Liver (tissue), 3 donors: ENCODE measurements at regions not wholly inside any gene's neighbourhood (a gene's known extent, or its start where the extent isn't known, plus 50 kb on each side); places are given as distances from the start of the nearest gene placed in this dataset.

Experiments used
- ATF3 ChIP-seq: IDR thresholded peaks from 2 replicates; pipeline ENCODE4 v1.6.1; 2016; ENCODE audit warnings: antibody characterized with exemption
- TF ChIP-seq, protein P1 (sequence below): fragments of 150-350 bp; IDR thresholded peaks from 2 replicates; pipeline ENCODE4 v1.5.1; 2017; ENCODE audit warnings: improper control_type of control experiment, low read depth, low read length; ENCODE audit not compliant: missing input control
- TF ChIP-seq, protein P2 (sequence below): IDR thresholded peaks from 2 replicates; pipeline ENCODE4 v1.6.1; 2016; ENCODE audit warnings: antibody characterized with exemption, mild to moderate bottlenecking
- donor health status: healthy.
- donor health status: healthy.

DNA sequence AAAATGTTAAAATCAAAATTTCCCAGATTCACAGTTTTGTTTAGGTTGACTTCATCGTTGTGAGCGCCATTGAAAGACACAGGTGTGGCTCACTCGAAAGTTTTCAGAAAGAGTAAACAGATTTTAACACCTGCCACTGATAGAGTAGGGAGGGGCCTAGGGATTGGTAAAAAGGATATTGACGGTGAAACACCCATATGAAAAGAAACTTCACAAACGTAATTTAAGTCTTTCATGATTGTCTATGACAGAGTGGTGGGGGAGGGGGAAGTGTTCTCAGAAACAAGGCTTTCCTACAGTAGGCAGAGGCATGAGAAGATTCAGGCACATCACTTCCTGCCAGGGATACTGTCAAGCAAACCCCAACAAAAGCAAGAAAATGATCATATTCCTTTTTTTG lies 101.4 kb downstream of the PERP start:
- TF ChIP-seq, protein P1, sequence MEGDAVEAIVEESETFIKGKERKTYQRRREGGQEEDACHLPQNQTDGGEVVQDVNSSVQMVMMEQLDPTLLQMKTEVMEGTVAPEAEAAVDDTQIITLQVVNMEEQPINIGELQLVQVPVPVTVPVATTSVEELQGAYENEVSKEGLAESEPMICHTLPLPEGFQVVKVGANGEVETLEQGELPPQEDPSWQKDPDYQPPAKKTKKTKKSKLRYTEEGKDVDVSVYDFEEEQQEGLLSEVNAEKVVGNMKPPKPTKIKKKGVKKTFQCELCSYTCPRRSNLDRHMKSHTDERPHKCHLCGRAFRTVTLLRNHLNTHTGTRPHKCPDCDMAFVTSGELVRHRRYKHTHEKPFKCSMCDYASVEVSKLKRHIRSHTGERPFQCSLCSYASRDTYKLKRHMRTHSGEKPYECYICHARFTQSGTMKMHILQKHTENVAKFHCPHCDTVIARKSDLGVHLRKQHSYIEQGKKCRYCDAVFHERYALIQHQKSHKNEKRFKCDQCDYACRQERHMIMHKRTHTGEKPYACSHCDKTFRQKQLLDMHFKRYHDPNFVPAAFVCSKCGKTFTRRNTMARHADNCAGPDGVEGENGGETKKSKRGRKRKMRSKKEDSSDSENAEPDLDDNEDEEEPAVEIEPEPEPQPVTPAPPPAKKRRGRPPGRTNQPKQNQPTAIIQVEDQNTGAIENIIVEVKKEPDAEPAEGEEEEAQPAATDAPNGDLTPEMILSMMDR, result no peak
- TF ChIP-seq ATF3, result no peak
- TF ChIP-seq, protein P2, sequence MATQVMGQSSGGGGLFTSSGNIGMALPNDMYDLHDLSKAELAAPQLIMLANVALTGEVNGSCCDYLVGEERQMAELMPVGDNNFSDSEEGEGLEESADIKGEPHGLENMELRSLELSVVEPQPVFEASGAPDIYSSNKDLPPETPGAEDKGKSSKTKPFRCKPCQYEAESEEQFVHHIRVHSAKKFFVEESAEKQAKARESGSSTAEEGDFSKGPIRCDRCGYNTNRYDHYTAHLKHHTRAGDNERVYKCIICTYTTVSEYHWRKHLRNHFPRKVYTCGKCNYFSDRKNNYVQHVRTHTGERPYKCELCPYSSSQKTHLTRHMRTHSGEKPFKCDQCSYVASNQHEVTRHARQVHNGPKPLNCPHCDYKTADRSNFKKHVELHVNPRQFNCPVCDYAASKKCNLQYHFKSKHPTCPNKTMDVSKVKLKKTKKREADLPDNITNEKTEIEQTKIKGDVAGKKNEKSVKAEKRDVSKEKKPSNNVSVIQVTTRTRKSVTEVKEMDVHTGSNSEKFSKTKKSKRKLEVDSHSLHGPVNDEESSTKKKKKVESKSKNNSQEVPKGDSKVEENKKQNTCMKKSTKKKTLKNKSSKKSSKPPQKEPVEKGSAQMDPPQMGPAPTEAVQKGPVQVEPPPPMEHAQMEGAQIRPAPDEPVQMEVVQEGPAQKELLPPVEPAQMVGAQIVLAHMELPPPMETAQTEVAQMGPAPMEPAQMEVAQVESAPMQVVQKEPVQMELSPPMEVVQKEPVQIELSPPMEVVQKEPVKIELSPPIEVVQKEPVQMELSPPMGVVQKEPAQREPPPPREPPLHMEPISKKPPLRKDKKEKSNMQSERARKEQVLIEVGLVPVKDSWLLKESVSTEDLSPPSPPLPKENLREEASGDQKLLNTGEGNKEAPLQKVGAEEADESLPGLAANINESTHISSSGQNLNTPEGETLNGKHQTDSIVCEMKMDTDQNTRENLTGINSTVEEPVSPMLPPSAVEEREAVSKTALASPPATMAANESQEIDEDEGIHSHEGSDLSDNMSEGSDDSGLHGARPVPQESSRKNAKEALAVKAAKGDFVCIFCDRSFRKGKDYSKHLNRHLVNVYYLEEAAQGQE, result no peak
